Astrocyte of the hippocampus (primary cell): ENCODE measurements at regions not wholly inside any gene's neighbourhood (a gene's known extent, or its start where the extent isn't known, plus 50 kb on each side); places are given as distances from the start of the nearest gene placed in this dataset.

Source experiments
- DNase-seq: peaks from one replicate; pipeline ENCODE4 v3.0.0; 2011; ENCODE audit warnings: low read depth, low spot score

- no peak for DNase-seq
Observed at GRCh38 chr1:58890609-58891008, 106.8 kb upstream of the JUN start.

GRCh38 chr1:58891347-58891746, 107.5 kb upstream of the JUN start:
- no peak for DNase-seq

GRCh38 chr1:58893257-58893869, 109.5 kb upstream of the JUN start:
- DNase-seq, result no peak

GRCh38 chr1:58895082-58895481, 111.2 kb upstream of the JUN start:
- DNase-seq, result no peak

GRCh38 chr1:58895559-58896145, 111.8 kb upstream of the JUN start:
- no peak for DNase-seq

- DNase-seq, result no peak
Observed at GRCh38 chr1:58896246-58897183, 112.7 kb upstream of the JUN start.

GRCh38 chr1:58898739-58899586, 115.1 kb upstream of the JUN start:
- DNase-seq, result no peak

GRCh38 chr1:58899587-58900271, 115.9 kb upstream of the JUN start:
- DNase-seq, result no peak

- DNase-seq, result no peak
Observed at GRCh38 chr1:58900396-58900795, 116.5 kb upstream of the JUN start.

- DNase-seq, result no peak
Observed at GRCh38 chr1:58901008-58901407, 117.2 kb upstream of the JUN start.

- DNase-seq, result no peak
Observed at GRCh38 chr1:58902830-58903513, 119.1 kb upstream of the JUN start.

GRCh38 chr1:58903514-58904298, 119.9 kb upstream of the JUN start:
- peak; percentile 95 for DNase-seq

- DNase-seq, result no peak
Observed at GRCh38 chr1:58904299-58905125, 120.7 kb upstream of the JUN start.

- DNase-seq, result no peak
Observed at GRCh38 chr1:58905126-58905490, 121.3 kb upstream of the JUN start.

GRCh38 chr1:58905628-58906221, 121.9 kb upstream of the JUN start:
- no peak for DNase-seq

- DNase-seq, result no peak
Observed at GRCh38 chr1:58907398-58907797, 123.6 kb upstream of the JUN start.

- peak; percentile 30 for DNase-seq
Observed at GRCh38 chr1:58908561-58909560, 125.0 kb upstream of the JUN start.
